Ovary (tissue), 7 donors: ENCODE measurements at regions not wholly inside any gene's neighbourhood (a gene's known extent, or its start where the extent isn't known, plus 50 kb on each side); places are given as distances from the start of the nearest gene placed in this dataset.

Experiments used
- DNase-seq, 5 donors: peaks; one replicate each; pipeline ENCODE4 v3.0.0-alpha.2; 2019 to 2020
- H3K27ac ChIP-seq, 2 donors: fragments of 200-600 bp; one replicate each; pipeline versions ENCODE4 v1.5.1 to v1.8.0; 2019 to 2022
- H3K27me3 ChIP-seq: fragments of 200-600 bp; one replicate; pipeline ENCODE4 v1.8.0; 2022
- H3K36me3 ChIP-seq: fragments of 200-600 bp; sonication (generic); one replicate; pipeline ENCODE4 v1.5.1; 2019
- H3K4me1 ChIP-seq: one replicate; pipeline ENCODE4 v1.8.1; 2013; ENCODE audit warnings: mild to moderate bottlenecking, moderate library complexity; ENCODE audit not compliant: insufficient read depth
- H3K4me3 ChIP-seq: fragments of 200-600 bp; sonication (generic); one replicate; pipeline ENCODE4 v1.5.1; 2017
- H3K9me3 ChIP-seq, 2 donors: fragments of 200-600 bp in 1 of 2; sonication (generic) in 1 of 2; one replicate each; pipeline versions ENCODE4 v1.5.1 to v1.8.1; 2013 to 2019; ENCODE audit warnings: mild to moderate bottlenecking in 1 of 2, moderate library complexity in 1 of 2
- EP300 ChIP-seq: sonication (generic); formaldehyde crosslinking; IDR thresholded peaks from one replicate; pipeline ENCODE4 v1.6.1; 2017; ENCODE audit warnings: antibody characterized with exemption
- POLR2A ChIP-seq: fragments of 450-650 bp; IDR thresholded peaks from one replicate; pipeline ENCODE4 v1.6.1; 2017; ENCODE audit warnings: antibody characterized with exemption, mild to moderate bottlenecking, moderate library complexity
- WGBS, 3 donors: extraction: QIAGEN DNeasy Blood & Tissue Kit in 1 of 3; methylation state at CpG; one replicate each; pipeline versions ENCODE4 v1.1.5 to v1.1.7; 2013 to 2017; 5-methylcytosine and 5-hydroxymethylcytosine counted together
- intact Hi-C, 4 donors: fragments of 100-400 bp; cut with DNase I; formaldehyde crosslinking; loops; one replicate each; pipeline versions ENCODE4 v1.11.0 to v1.15.1; 2022 to 2023
- TF ChIP-seq, protein P1 (sequence below), 3 donors: fragments of 450-650 bp in 2 of 3; fragments of 200-600 bp in 1 of 3; IDR thresholded peaks; one replicate each; pipeline versions ENCODE4 v1.5.1 to v1.8.0; 2016 to 2022; ENCODE audit warnings: antibody characterized with exemption in 3 of 3, mild to moderate bottlenecking in 1 of 3
- donor health status: DM: no; HTN: no; CAD: no; lungs with moderate emphysema.
- donor health status: DM: no; HTN: no; CAD: no.
- donor health status: Bipolar disorder and iron deficiency.
- donor health status: DM: no; HTN: no; CAD: no.
- donor health status: DM: yes; HTN: yes; CAD: no.

- intact Hi-C loops: no loop called here
- 91 to 96% (median 92%) methylated on average over 3 of the region's 3 CpGs for WGBS, 3 donors
- no peaks in the 10 kb centered on the region for H3K27me3 ChIP-seq
Observed at GRCh38 chr1:243980471-243980870, 70.6 kb upstream of the ZBTB18 start.

GRCh38 chr1:243980071-243980470 lies 71.0 kb upstream of the ZBTB18 start:
- no peaks in the 10 kb centered on the region for H3K9me3 ChIP-seq
- no peaks in the 10 kb centered on the region for H3K27me3 ChIP-seq
- H3K36me3 ChIP-seq: no peaks in the 10 kb centered on the region
- intact Hi-C loops: no loop called here
- H3K4me1 ChIP-seq: no peaks in the 10 kb centered on the region
- no peak for DNase-seq
- no peak for TF ChIP-seq EP300
- TF ChIP-seq, protein P1, sequence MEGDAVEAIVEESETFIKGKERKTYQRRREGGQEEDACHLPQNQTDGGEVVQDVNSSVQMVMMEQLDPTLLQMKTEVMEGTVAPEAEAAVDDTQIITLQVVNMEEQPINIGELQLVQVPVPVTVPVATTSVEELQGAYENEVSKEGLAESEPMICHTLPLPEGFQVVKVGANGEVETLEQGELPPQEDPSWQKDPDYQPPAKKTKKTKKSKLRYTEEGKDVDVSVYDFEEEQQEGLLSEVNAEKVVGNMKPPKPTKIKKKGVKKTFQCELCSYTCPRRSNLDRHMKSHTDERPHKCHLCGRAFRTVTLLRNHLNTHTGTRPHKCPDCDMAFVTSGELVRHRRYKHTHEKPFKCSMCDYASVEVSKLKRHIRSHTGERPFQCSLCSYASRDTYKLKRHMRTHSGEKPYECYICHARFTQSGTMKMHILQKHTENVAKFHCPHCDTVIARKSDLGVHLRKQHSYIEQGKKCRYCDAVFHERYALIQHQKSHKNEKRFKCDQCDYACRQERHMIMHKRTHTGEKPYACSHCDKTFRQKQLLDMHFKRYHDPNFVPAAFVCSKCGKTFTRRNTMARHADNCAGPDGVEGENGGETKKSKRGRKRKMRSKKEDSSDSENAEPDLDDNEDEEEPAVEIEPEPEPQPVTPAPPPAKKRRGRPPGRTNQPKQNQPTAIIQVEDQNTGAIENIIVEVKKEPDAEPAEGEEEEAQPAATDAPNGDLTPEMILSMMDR (IDR thresholded peaks at IDR 0.05): no peak
- TF ChIP-seq POLR2A: no peak
- no peak overlapping the region for H3K27ac ChIP-seq
- H3K4me3 ChIP-seq: no peak overlapping the region

More at GRCh38 chr1:243980471-243980870, 70.6 kb upstream of the ZBTB18 start:
- Histone ChIP-seq H3K27ac (no peak overlapping the region), H3K9me3 (no peaks in the 10 kb centered on the region), H3K4me1 (no peaks in the 10 kb centered on the region), H3K4me3 (no peak overlapping the region), H3K36me3 (no peaks in the 10 kb centered on the region)
- TF ChIP-seq, protein P1 (IDR thresholded peaks at IDR 0.05): no peak
- TF ChIP-seq POLR2A (no peak), EP300 (no peak)
- no peak for DNase-seq

DNA sequence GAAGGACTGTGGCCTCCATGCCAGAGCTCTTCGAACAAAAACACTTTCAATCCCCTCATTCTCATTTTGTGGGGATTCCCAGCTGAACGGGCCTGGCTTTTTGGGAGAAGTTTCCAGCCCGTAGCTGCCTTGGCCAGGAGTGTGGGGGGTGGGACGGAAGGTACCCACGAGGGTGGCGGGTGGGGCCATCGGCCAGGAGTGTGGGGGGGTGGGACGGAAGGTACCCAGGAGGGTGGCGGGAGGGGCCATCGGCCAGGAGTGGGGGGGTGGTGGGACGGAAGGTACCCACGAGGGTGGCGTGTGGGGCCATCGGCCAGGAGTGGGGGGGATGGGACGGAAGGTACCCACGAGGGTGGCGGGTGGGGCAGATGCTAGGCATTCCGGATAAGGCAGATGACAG lies 71.7 kb upstream of the ZBTB18 start:
- no peaks in the 10 kb centered on the region for H3K36me3 ChIP-seq
- intact Hi-C loops: no loop called here
- H3K27ac ChIP-seq: no peak overlapping the region
- TF ChIP-seq POLR2A: no peak
- TF ChIP-seq EP300: no peak
- TF ChIP-seq, protein P1 (IDR thresholded peaks at IDR 0.05): no peak
- H3K4me1 ChIP-seq: no peaks in the 10 kb centered on the region
- DNase-seq: no peak
- no peaks in the 10 kb centered on the region for H3K27me3 ChIP-seq
- H3K9me3 ChIP-seq: no peaks in the 10 kb centered on the region
- no peak overlapping the region for H3K4me3 ChIP-seq
- WGBS, 3 donors: 91 to 95% (median 93%) methylated on average over 18 of the region's 18 CpGs

GRCh38 chr1:243977094-243977493 lies 74.0 kb upstream of the ZBTB18 start:
- H3K27me3 ChIP-seq: no peaks in the 10 kb centered on the region
- WGBS, 3 donors: 13 to 29% (median 15%) methylated on average over 5 of the region's 5 CpGs
- H3K9me3 ChIP-seq: no peaks in the 10 kb centered on the region
- intact Hi-C loops: no loop called here
- H3K4me3 ChIP-seq: no peak overlapping the region
- DNase-seq: no peak
- no peak for TF ChIP-seq POLR2A
- TF ChIP-seq EP300: no peak
- TF ChIP-seq, protein P1 (IDR thresholded peaks at IDR 0.05): no peak
- H3K36me3 ChIP-seq: no peaks in the 10 kb centered on the region
- no peak overlapping the region for H3K27ac ChIP-seq
- no peaks in the 10 kb centered on the region for H3K4me1 ChIP-seq
